H1 (cell line): ENCODE measurements at regions not wholly inside any gene's neighbourhood (a gene's known extent, or its start where the extent isn't known, plus 50 kb on each side); places are given as distances from the start of the nearest gene placed in this dataset.

ENCODE experiments used
- CTCF ChIA-PET: fragments of 300-600 bp; sonication (Branson Sonifier 250); formaldehyde crosslinking; loops from one replicate; lab custom pipeline; 2021; ENCODE audit not compliant: partially characterized antibody; lab: Charles Lee
- POLR2A ChIA-PET: fragments of 300-600 bp; sonication (Branson Sonifier 250); formaldehyde crosslinking; loops from one replicate; lab custom pipeline; 2021; ENCODE audit warnings: inconsistent platforms; ENCODE audit not compliant: partially characterized antibody; lab: Charles Lee
- DNase-seq, 2 experiments: peaks; one replicate each; pipeline versions ENCODE4 v3.0.0 to v3.0.0-alpha.2; 2010 to 2022; ENCODE audit warnings: low spot score in 2 of 2, low read depth in 1 of 2, mixed read lengths in 1 of 2
- FAIRE-seq: peaks from 2 replicates; lab custom pipeline; 2011; peaks lifted over from hg19 to GRCh38; lab: Jason Lieb, UNC
- H2AFZ ChIP-seq: 2 replicates; pipeline ENCODE4 v1.8.1; 2012; ENCODE audit warnings: low read length, inconsistent platforms
- H2AK5ac ChIP-seq: 2 replicates; pipeline ENCODE4 v1.6.1; 2013; ENCODE audit warnings: low read depth, low read length
- H2BK120ac ChIP-seq: replicated peaks from 2 replicates; pipeline ENCODE3; 2013; ENCODE audit warnings: low read depth, low read length, inconsistent platforms
- H2BK12ac ChIP-seq: 2 replicates; pipeline ENCODE4 v1.6.1; 2013; ENCODE audit warnings: low read depth, low read length
- H2BK15ac ChIP-seq: 2 replicates; pipeline ENCODE4 v1.6.1; 2013; ENCODE audit warnings: low read length
- H2BK20ac ChIP-seq: 2 replicates; pipeline ENCODE4 v1.6.1; 2013; ENCODE audit warnings: low read length
- H2BK5ac ChIP-seq: 2 replicates; pipeline ENCODE4 v1.6.1; 2013; ENCODE audit warnings: low read depth, low read length
- H3K14ac ChIP-seq: 2 replicates; pipeline ENCODE4 v1.6.1; 2013; ENCODE audit warnings: inconsistent platforms; ENCODE audit not compliant: insufficient read length
- H3K18ac ChIP-seq: 2 replicates; pipeline ENCODE4 v1.6.1; 2013; ENCODE audit warnings: low read length; ENCODE audit errors: extremely low read depth
- H3K23ac ChIP-seq: 2 replicates; pipeline ENCODE4 v1.6.1; 2013; ENCODE audit warnings: inconsistent platforms; ENCODE audit not compliant: insufficient read length
- H3K23me2 ChIP-seq: 2 replicates; pipeline ENCODE4 v1.6.1; 2013; ENCODE audit warnings: low read depth, low read length
- H3K27ac ChIP-seq: 2 replicates; pipeline ENCODE4 v1.6.1; 2011; ENCODE audit warnings: low read depth, low read length, inconsistent platforms
- H3K27me3 ChIP-seq, 4 experiments: replicated peaks in 1 of 4; 1 replicate in 1 of 4; 2 replicates in 3 of 4; pipeline versions ENCODE4 v1.6.1 to v1.8.1; 2011 to 2013; ENCODE audit warnings: low read length in 3 of 4, mild to moderate bottlenecking in 3 of 4, inconsistent platforms in 2 of 4, mixed read lengths in 2 of 4, moderate library complexity in 1 of 4; ENCODE audit not compliant: control insufficient read depth in 3 of 4, insufficient read depth in 3 of 4; ENCODE audit errors: extremely low read depth in 1 of 4
- H3K36me3 ChIP-seq, 4 experiments: 2 replicates each; pipeline versions ENCODE4 v1.6.1 to v1.8.1; 2011 to 2013; ENCODE audit warnings: mild to moderate bottlenecking in 4 of 4, low read length in 3 of 4, moderate library complexity in 2 of 4, control low read depth in 1 of 4, inconsistent platforms in 1 of 4; ENCODE audit not compliant: insufficient read depth in 4 of 4, control insufficient read depth in 2 of 4
- H3K4ac ChIP-seq: replicated peaks from 2 replicates; pipeline ENCODE3; 2013; ENCODE audit warnings: low read length, low read depth, mixed read lengths, inconsistent platforms; ENCODE audit not compliant: insufficient read length
- H3K4me1 ChIP-seq, 4 experiments: replicated peaks in 1 of 4; 1 replicate in 1 of 4; 2 replicates in 3 of 4; pipeline versions ENCODE4 v1.6.1 to v1.8.1; 2011 to 2013; ENCODE audit warnings: low read length in 3 of 4, inconsistent platforms in 2 of 4, mixed read lengths in 1 of 4; ENCODE audit not compliant: insufficient read depth in 4 of 4, control insufficient read depth in 3 of 4
- H3K4me2 ChIP-seq, 2 experiments: 2 replicates each; pipeline versions ENCODE4 v1.6.1 to v1.8.1; 2011 to 2013; ENCODE audit warnings: low read depth in 2 of 2, low read length in 2 of 2, control low read depth in 1 of 2, inconsistent platforms in 1 of 2, mild to moderate bottlenecking in 1 of 2; ENCODE audit not compliant: insufficient read depth in 1 of 2
- H3K4me3 ChIP-seq, 4 experiments: fragments of 200-600, 300-600 bp in 1 of 4; sonication (generic), shearing (Covaris generic), sonication (Bioruptor Twin) in 1 of 4; 2 replicates each; pipeline versions ENCODE4 v1.5.1 to v1.8.1; 2011 to 2016; ENCODE audit warnings: low read length in 4 of 4, low read depth in 3 of 4, control low read depth in 2 of 4, inconsistent platforms in 2 of 4, mild to moderate bottlenecking in 2 of 4, mixed read lengths in 1 of 4, moderate library complexity in 1 of 4; ENCODE audit not compliant: insufficient read depth in 2 of 4; ENCODE audit errors: extremely low read depth in 1 of 4
- H3K56ac ChIP-seq: replicated peaks from 2 replicates; pipeline ENCODE3; 2013; ENCODE audit warnings: low read depth, mild to moderate bottlenecking, mixed read lengths, low read length, inconsistent platforms; ENCODE audit not compliant: insufficient read length
- H3K79me1 ChIP-seq: 2 replicates; pipeline ENCODE4 v1.6.1; 2013; ENCODE audit warnings: low read depth, low read length, control low read depth
- H3K79me2 ChIP-seq, 2 experiments: 2 replicates each; pipeline versions ENCODE4 v1.6.1 to v1.8.1; 2012 to 2013; ENCODE audit warnings: low read length in 2 of 2, mild to moderate bottlenecking in 2 of 2, inconsistent platforms in 1 of 2; ENCODE audit not compliant: insufficient read depth in 2 of 2, control insufficient read depth in 1 of 2
- H3K9ac ChIP-seq, 4 experiments: replicated peaks in 1 of 4; 1 replicate in 1 of 4; 2 replicates in 3 of 4; pipeline versions ENCODE4 v1.6.1 to v1.8.1; 2011 to 2013; ENCODE audit warnings: low read depth in 3 of 4, low read length in 3 of 4, control low read depth in 2 of 4, mild to moderate bottlenecking in 2 of 4, moderate library complexity in 2 of 4, inconsistent platforms in 1 of 4; ENCODE audit errors: extremely low read depth in 1 of 4
- H3K9me3 ChIP-seq, 2 experiments: 2 replicates each; pipeline versions ENCODE4 v1.6.1 to v1.8.1; 2012 to 2013; ENCODE audit warnings: mild to moderate bottlenecking in 2 of 2, moderate library complexity in 2 of 2, control low read depth in 1 of 2, inconsistent platforms in 1 of 2, low read depth in 1 of 2, low read length in 1 of 2, mixed read lengths in 1 of 2; ENCODE audit not compliant: insufficient read depth in 2 of 2
- H4K20me1 ChIP-seq, 2 experiments: replicated peaks in 1 of 2; 2 replicates each; pipeline versions ENCODE3 to v1.8.1; 2011 to 2013; ENCODE audit warnings: inconsistent platforms in 2 of 2, low read length in 2 of 2, mild to moderate bottlenecking in 1 of 2; ENCODE audit not compliant: insufficient read depth in 2 of 2, control insufficient read depth in 1 of 2
- H4K5ac ChIP-seq: 2 replicates; pipeline ENCODE4 v1.6.1; 2013; ENCODE audit warnings: low read length, low read depth, mixed read lengths, inconsistent platforms; ENCODE audit not compliant: insufficient read length
- H4K8ac ChIP-seq: 2 replicates; pipeline ENCODE4 v1.8.0; 2013; ENCODE audit warnings: mild to moderate bottlenecking, moderate library complexity, low read length, inconsistent platforms; ENCODE audit not compliant: insufficient read depth; ENCODE audit errors: extremely low read depth
- H4K91ac ChIP-seq: replicated peaks from 2 replicates; pipeline ENCODE3; 2013; ENCODE audit warnings: low read length, mixed read lengths, inconsistent platforms; ENCODE audit not compliant: insufficient read length
- ATF2 ChIP-seq: IDR thresholded peaks from 2 replicates; pipeline ENCODE4 v1.6.1; 2012; ENCODE audit warnings: low read length, inconsistent platforms
- CHD1 ChIP-seq: IDR thresholded peaks from 2 replicates; pipeline ENCODE4 v1.6.1; 2012; ENCODE audit warnings: low read depth, low read length, improper control_type of control experiment
- CTCF ChIP-seq, 3 experiments: IDR thresholded peaks; 1 replicate in 2 of 3; 2 replicates in 1 of 3; pipeline versions ENCODE4 v1.5.1 to v1.6.1; 2011; ENCODE audit warnings: low read length in 3 of 3, mild to moderate bottlenecking in 3 of 3, inconsistent platforms in 2 of 3, low read depth in 1 of 3, moderate library complexity in 1 of 3; ENCODE audit not compliant: insufficient read depth in 1 of 3; ENCODE audit errors: control extremely low read depth in 1 of 3
- KDM4A ChIP-seq: IDR thresholded peaks from one replicate; pipeline ENCODE4 v1.7.1; 2012; ENCODE audit warnings: low read depth, mild to moderate bottlenecking, moderate library complexity, low read length, inconsistent platforms; ENCODE audit not compliant: severe bottlenecking
- KDM5A ChIP-seq: fragments of 200-600 bp; IDR thresholded peaks from 2 replicates; pipeline ENCODE4 v1.7.1; 2012; ENCODE audit warnings: mild to moderate bottlenecking, low read length, inconsistent platforms, mixed read lengths
- MAX ChIP-seq: IDR thresholded peaks from 2 replicates; pipeline ENCODE4 v1.6.1; 2012; ENCODE audit warnings: inconsistent platforms
- RAD21 ChIP-seq, 2 experiments: IDR thresholded peaks in 1 of 2; conservative IDR thresholded peaks in 1 of 2; 2 replicates each; pipeline ENCODE4 v1.6.1; 2011; ENCODE audit warnings: low read depth in 2 of 2, low read length in 2 of 2, improper control_type of control experiment in 1 of 2, inconsistent platforms in 1 of 2, mild to moderate bottlenecking in 1 of 2, moderate library complexity in 1 of 2
- SIN3A ChIP-seq, 2 experiments: IDR thresholded peaks in 1 of 2; conservative IDR thresholded peaks in 1 of 2; 2 replicates each; pipeline ENCODE4 v1.6.1; 2011 to 2012; ENCODE audit warnings: low read length in 2 of 2, improper control_type of control experiment in 1 of 2, low read depth in 1 of 2, mild to moderate bottlenecking in 1 of 2
- ZNF274 ChIP-seq: IDR thresholded peaks from 2 replicates; pipeline ENCODE4 v1.7.0; 2012; ENCODE audit warnings: low read length, borderline replicate concordance; ENCODE audit errors: extremely low read depth
- WGBS, 2 experiments: shearing (Covaris generic) in 1 of 2; methylation state at CpG; one replicate each; pipeline versions ENCODE4 v1.1.6 to v1.1.7; 2013 to 2015; ENCODE audit warnings: low lambda C conversion rate in 2 of 2, mixed read lengths in 2 of 2, inconsistent platforms in 1 of 2, low coverage in 1 of 2, missing lambda C conversion rate in 1 of 2; ENCODE audit not compliant: insufficient replicate concordance in 2 of 2, insufficient coverage in 1 of 2, insufficient read length in 1 of 2; ENCODE audit errors: extremely low coverage in 1 of 2, missing lambda C conversion rate in 1 of 2; 5-methylcytosine and 5-hydroxymethylcytosine counted together

GRCh38 chr2:222797261-222797660 is 63.6 kb upstream of the ACSL3 start:
- no peak for FAIRE-seq
- WGBS, 2 experiments = 41% methylated on average over 2 of the region's 2 CpGs; no CpG with 5 or more reads in 1 of the 2 experiments
- POLR2A ChIA-PET = no interaction called here

More at GRCh38 chr2:222797261-222797660, 63.6 kb upstream of the ACSL3 start:
- Histone ChIP-seq H3K23ac (no peak overlapping the region), H3K79me1 (no peaks in the 10 kb centered on the region), H3K18ac (no peak overlapping the region), H3K23me2 (no peaks in the 10 kb centered on the region), H4K20me1 (no peaks in the 10 kb centered on the region), H2AFZ (no peak overlapping the region), H3K9ac (no peak overlapping the region), H4K91ac (no peak overlapping the region), H3K9me3 (no peaks in the 10 kb centered on the region), H3K4me2 (no peak overlapping the region), H3K36me3 (no peaks in the 10 kb centered on the region), H2BK20ac (no peak overlapping the region), H3K4ac (no peak overlapping the region), H4K8ac (no peak overlapping the region), H2BK120ac (no peak overlapping the region), H3K14ac (no peak overlapping the region), H2AK5ac (no peak overlapping the region), H4K5ac (no peak overlapping the region), H3K56ac (no peak overlapping the region), H3K4me3 (no peak overlapping the region), H3K27ac (no peak overlapping the region), H3K79me2 (no peaks in the 10 kb centered on the region), H2BK12ac (no peak overlapping the region), H3K4me1 (peaks cover 0 to 13% (median 1%) of the 10 kb centered on the region in 4 experiments; a peak in 3 of 7 replicates), H2BK5ac (no peak overlapping the region), H2BK15ac (no peak overlapping the region), H3K27me3 (no peaks in the 10 kb centered on the region)
- TF ChIP-seq RAD21 (IDR thresholded peaks at IDR 0.05 in 1 of 2, conservative IDR thresholded peaks at IDR 0.05 in 1 of 2; ENCODE audit: low read depth in 2 of 2, low read length in 2 of 2) = peak; percentile 40 to 41
- TF ChIP-seq KDM5A = no peak
- peak in 2 of 3 experiments; percentile 22 to 53; a peak in 2 of 4 replicates for TF ChIP-seq CTCF (IDR thresholded peaks at IDR 0.05; ENCODE audit: control extremely low read depth in 1 of 3, insufficient read depth in 1 of 3, low read depth in 1 of 3, low read length in 3 of 3)
- TF ChIP-seq KDM4A = no peak
- TF ChIP-seq SIN3A (conservative IDR thresholded peaks at IDR 0.05 in 1 of 2, IDR thresholded peaks at IDR 0.05 in 1 of 2; ENCODE audit: low read depth in 1 of 2, low read length in 2 of 2) = no peak
- TF ChIP-seq ZNF274 = no peak
- TF ChIP-seq MAX = no peak
- TF ChIP-seq ATF2 = no peak
- no peak for TF ChIP-seq CHD1
- CTCF ChIA-PET = interaction anchor here (0.6 to 3.3 kb wide), 29 partner anchors 9 to 966 kb away, joined by 3 to 27 read pairs (median 4); no protein-coding TSS in a partner anchor
- DNase-seq = no peak
